ENCODE measurements at regions not wholly inside any gene's neighbourhood (a gene's known extent, or its start where the extent isn't known, plus 50 kb on each side); places are given as distances from the start of the nearest gene placed in this dataset.

- Histone ChIP-seq H3K79me2 (ENCODE audit: control insufficient read depth, insufficient read depth, low read length) (no peaks in the 10 kb centered on the region), H3K27me3 (ENCODE audit: control insufficient read depth, insufficient read depth, low read length) (no peaks in the 10 kb centered on the region), H3K27ac (ENCODE audit: insufficient read depth, low read length) (no peak overlapping the region), H3K4me2 (ENCODE audit: extremely low read depth, insufficient read depth, low read length) (no peak overlapping the region), H3K4me3 (replicated peaks in 1 of 4; ENCODE audit: control extremely low read depth in 1 of 4, insufficient read depth in 1 of 4, low read depth in 3 of 4, low read length in 4 of 4) (no peak overlapping the region), H4K20me1 (ENCODE audit: control insufficient read depth, extremely low read depth, insufficient read depth, low read length) (no peaks in the 10 kb centered on the region), H2AFZ (ENCODE audit: low read length) (no peak overlapping the region), H3K9me3 (ENCODE audit: control insufficient read depth, insufficient read depth, low read depth, low read length) (no peaks in the 10 kb centered on the region), H3K4me1 (ENCODE audit: control insufficient read depth, extremely low read depth, insufficient read depth, low read length) (no peaks in the 10 kb centered on the region), H3K9ac (ENCODE audit: insufficient read depth, low read length) (no peak overlapping the region), H3K36me3 (ENCODE audit: control insufficient read depth, insufficient read depth, low read length) (no peaks in the 10 kb centered on the region)
- TF ChIP-seq CTCF (conservative IDR thresholded peaks at IDR 0.05 in 1 of 2, IDR thresholded peaks at IDR 0.05 in 1 of 2; ENCODE audit: low read depth in 1 of 2, low read length in 2 of 2) (no peak), EZH2 (IDR thresholded peaks at IDR 0.05; ENCODE audit: low read length, missing control alignments) (no peak)
- no peak for DNase-seq (ENCODE audit: low read depth in 2 of 2)
Measured at GRCh38 chr15:29396176-29396811, 126.7 kb upstream of the NSMCE3 start.

- Histone ChIP-seq H4K20me1 (ENCODE audit: control insufficient read depth, extremely low read depth, insufficient read depth, low read length) (no peaks in the 10 kb centered on the region), H3K36me3 (ENCODE audit: control insufficient read depth, insufficient read depth, low read length) (no peaks in the 10 kb centered on the region), H3K9ac (ENCODE audit: insufficient read depth, low read length) (no peak overlapping the region), H3K27ac (ENCODE audit: insufficient read depth, low read length) (no peak overlapping the region), H3K79me2 (ENCODE audit: control insufficient read depth, insufficient read depth, low read length) (no peaks in the 10 kb centered on the region), H3K4me3 (replicated peaks in 1 of 4; ENCODE audit: control extremely low read depth in 1 of 4, insufficient read depth in 1 of 4, low read depth in 3 of 4, low read length in 4 of 4) (no peak overlapping the region), H3K4me1 (ENCODE audit: control insufficient read depth, extremely low read depth, insufficient read depth, low read length) (no peaks in the 10 kb centered on the region), H3K27me3 (ENCODE audit: control insufficient read depth, insufficient read depth, low read length) (no peaks in the 10 kb centered on the region), H3K4me2 (ENCODE audit: extremely low read depth, insufficient read depth, low read length) (no peak overlapping the region), H3K9me3 (ENCODE audit: control insufficient read depth, insufficient read depth, low read depth, low read length) (no peaks in the 10 kb centered on the region), H2AFZ (ENCODE audit: low read length) (no peak overlapping the region)
- DNase-seq (ENCODE audit: low read depth in 2 of 2), result no peak
- TF ChIP-seq CTCF (conservative IDR thresholded peaks at IDR 0.05 in 1 of 2, IDR thresholded peaks at IDR 0.05 in 1 of 2; ENCODE audit: low read depth in 1 of 2, low read length in 2 of 2), result no peak
- no peak for TF ChIP-seq EZH2 (IDR thresholded peaks at IDR 0.05; ENCODE audit: low read length, missing control alignments)
Measured at GRCh38 chr15:29393443-29393842, 123.8 kb upstream of the NSMCE3 start.

- Histone ChIP-seq H3K9me3 (ENCODE audit: control insufficient read depth, insufficient read depth, low read depth, low read length) (no peaks in the 10 kb centered on the region), H3K27ac (ENCODE audit: insufficient read depth, low read length) (no peak overlapping the region), H3K4me3 (replicated peaks in 1 of 4; ENCODE audit: control extremely low read depth in 1 of 4, insufficient read depth in 1 of 4, low read depth in 3 of 4, low read length in 4 of 4) (no peak overlapping the region), H2AFZ (ENCODE audit: low read length) (no peak overlapping the region), H3K27me3 (ENCODE audit: control insufficient read depth, insufficient read depth, low read length) (no peaks in the 10 kb centered on the region), H3K36me3 (ENCODE audit: control insufficient read depth, insufficient read depth, low read length) (no peaks in the 10 kb centered on the region), H4K20me1 (ENCODE audit: control insufficient read depth, extremely low read depth, insufficient read depth, low read length) (no peaks in the 10 kb centered on the region), H3K4me2 (ENCODE audit: extremely low read depth, insufficient read depth, low read length) (no peak overlapping the region), H3K9ac (ENCODE audit: insufficient read depth, low read length) (no peak overlapping the region), H3K79me2 (ENCODE audit: control insufficient read depth, insufficient read depth, low read length) (no peaks in the 10 kb centered on the region), H3K4me1 (ENCODE audit: control insufficient read depth, extremely low read depth, insufficient read depth, low read length) (no peaks in the 10 kb centered on the region)
- no peak for DNase-seq (ENCODE audit: low read depth in 2 of 2)
- no peak for TF ChIP-seq CTCF (conservative IDR thresholded peaks at IDR 0.05 in 1 of 2, IDR thresholded peaks at IDR 0.05 in 1 of 2; ENCODE audit: low read depth in 1 of 2, low read length in 2 of 2)
- TF ChIP-seq EZH2 (IDR thresholded peaks at IDR 0.05; ENCODE audit: low read length, missing control alignments), result no peak
Measured at GRCh38 chr15:29392358-29392757, 122.7 kb upstream of the NSMCE3 start.

Measured in fibroblast of lung (primary cell).